ENCODE measurements at regions not wholly inside any gene's neighbourhood (a gene's known extent, or its start where the extent isn't known, plus 50 kb on each side); places are given as distances from the start of the nearest gene placed in this dataset.

- Histone ChIP-seq H3K4me1 (no peaks in the 10 kb centered on the region), H3K9me3 (no peaks in the 10 kb centered on the region), H3K36me3 (ENCODE audit: control insufficient read depth, insufficient read depth, low read length) (no peaks in the 10 kb centered on the region), H3K4me3 (ENCODE audit: low read depth, low read length) (no peak overlapping the region), H3K27me3 (replicated peaks; ENCODE audit: control insufficient read depth, insufficient read depth, low read length) (no peaks in the 10 kb centered on the region)
- Mint-ChIP-seq H3K4me1 (ENCODE audit: low read depth, unreplicated experiment) (no peaks in the 10 kb centered on the region), H3K9me3 (ENCODE audit: unreplicated experiment) (peaks cover 9% of the 10 kb centered on the region), H3K27ac (ENCODE audit: unreplicated experiment) (no peak overlapping the region), H3K27me3 (ENCODE audit: insufficient read depth, unreplicated experiment) (no peaks in the 10 kb centered on the region), H3K36me3 (ENCODE audit: insufficient read depth, unreplicated experiment) (no peaks in the 10 kb centered on the region), H3K4me3 (ENCODE audit: unreplicated experiment) (no peak overlapping the region)
- CTCF ChIA-PET = no interaction called here
- BruUV-seq (replicated peaks) = no TSS peak
- DNase-seq = no peak
- intact Hi-C loops (cut with micrococcal nuclease; ENCODE audit: unreplicated experiment) = no loop called here
- no peak for TF ChIP-seq CTCF (IDR thresholded peaks at IDR 0.05; ENCODE audit: insufficient read depth in 1 of 2, low read depth in 1 of 2, low read length in 1 of 2, severe bottlenecking in 1 of 2, unreplicated experiment in 1 of 2)
- POLR2A ChIA-PET = no interaction called here
These were observed 246.8 kb downstream of the LMO4 start for GRCh38 chr1:87575528-87575927.

GRCh38 chr1:87578464-87578863 is 249.8 kb downstream of the LMO4 start:
- Histone ChIP-seq H3K27me3 (replicated peaks; ENCODE audit: control insufficient read depth, insufficient read depth, low read length) (no peaks in the 10 kb centered on the region), H3K9me3 (no peaks in the 10 kb centered on the region), H3K4me3 (ENCODE audit: low read depth, low read length) (no peak overlapping the region), H3K4me1 (no peaks in the 10 kb centered on the region), H3K36me3 (ENCODE audit: control insufficient read depth, insufficient read depth, low read length) (no peaks in the 10 kb centered on the region)
- no peaks in the 10 kb centered on the region for H3K36me3 Mint-ChIP-seq (ENCODE audit: insufficient read depth, unreplicated experiment)
- no peak overlapping the region for H3K27ac Mint-ChIP-seq (ENCODE audit: unreplicated experiment)
- H3K4me3 Mint-ChIP-seq (ENCODE audit: unreplicated experiment) = no peak overlapping the region
- CTCF ChIA-PET = no interaction called here
- H3K27me3 Mint-ChIP-seq (ENCODE audit: insufficient read depth, unreplicated experiment) = no peaks in the 10 kb centered on the region
- no TSS peak for BruUV-seq (replicated peaks)
- intact Hi-C loops (cut with micrococcal nuclease; ENCODE audit: unreplicated experiment) = no loop called here
- POLR2A ChIA-PET = no interaction called here
- no peak for TF ChIP-seq CTCF (IDR thresholded peaks at IDR 0.05; ENCODE audit: insufficient read depth in 1 of 2, low read depth in 1 of 2, low read length in 1 of 2, severe bottlenecking in 1 of 2, unreplicated experiment in 1 of 2)
- DNase-seq = no peak
- no peaks in the 10 kb centered on the region for H3K4me1 Mint-ChIP-seq (ENCODE audit: low read depth, unreplicated experiment)
- peaks cover 9% of the 10 kb centered on the region for H3K9me3 Mint-ChIP-seq (ENCODE audit: unreplicated experiment)

- H3K4me3 Mint-ChIP-seq (ENCODE audit: unreplicated experiment) = no peak overlapping the region
- no TSS peak for BruUV-seq (replicated peaks)
- ChIA-PET CTCF (no interaction called here), POLR2A (no interaction called here)
- Histone ChIP-seq H3K27me3 (replicated peaks; ENCODE audit: control insufficient read depth, insufficient read depth, low read length) (no peaks in the 10 kb centered on the region), H3K4me3 (ENCODE audit: low read depth, low read length) (no peak overlapping the region), H3K36me3 (ENCODE audit: control insufficient read depth, insufficient read depth, low read length) (no peaks in the 10 kb centered on the region), H3K4me1 (0 out of 2 replicates have a peak, but pooled peaks cover 5% of the 10 kb centered on the region), H3K9me3 (no peaks in the 10 kb centered on the region)
- H3K27me3 Mint-ChIP-seq (ENCODE audit: insufficient read depth, unreplicated experiment) = no peaks in the 10 kb centered on the region
- no peak overlapping the region for H3K27ac Mint-ChIP-seq (ENCODE audit: unreplicated experiment)
- TF ChIP-seq CTCF (IDR thresholded peaks at IDR 0.05; ENCODE audit: insufficient read depth in 1 of 2, low read depth in 1 of 2, low read length in 1 of 2, severe bottlenecking in 1 of 2, unreplicated experiment in 1 of 2) = no peak
- peaks cover 9% of the 10 kb centered on the region for H3K9me3 Mint-ChIP-seq (ENCODE audit: unreplicated experiment)
- no peak for DNase-seq
- no peaks in the 10 kb centered on the region for H3K36me3 Mint-ChIP-seq (ENCODE audit: insufficient read depth, unreplicated experiment)
- H3K4me1 Mint-ChIP-seq (ENCODE audit: low read depth, unreplicated experiment) = no peaks in the 10 kb centered on the region
- intact Hi-C loops (cut with micrococcal nuclease; ENCODE audit: unreplicated experiment) = no loop called here
These were observed 254.8 kb downstream of the LMO4 start for GRCh38 chr1:87583459-87583858.

Measured in Caco-2 (cell line).